GM12873 (cell line): ENCODE measurements at regions not wholly inside any gene's neighbourhood (a gene's known extent, or its start where the extent isn't known, plus 50 kb on each side); places are given as distances from the start of the nearest gene placed in this dataset.

Experiments
- CTCF ChIP-seq: IDR thresholded peaks from 2 replicates; pipeline ENCODE4 v1.5.1; 2012; ENCODE audit warnings: low read depth, mild to moderate bottlenecking, moderate library complexity, low read length, control low read depth; ENCODE audit not compliant: insufficient read depth; ENCODE audit errors: missing control alignments

- no peak for TF ChIP-seq CTCF
Observed at GRCh38 chr10:42996588-42996987, 80.3 kb upstream of the RET start.

- TF ChIP-seq CTCF, result no peak
Observed at GRCh38 chr10:42997151-42997848, 79.6 kb upstream of the RET start.

GRCh38 chr10:42997849-42998165 lies 79.1 kb upstream of the RET start:
- no peak for TF ChIP-seq CTCF

- TF ChIP-seq CTCF, result no peak
Observed at GRCh38 chr10:42998481-42999384, 78.1 kb upstream of the RET start.

- TF ChIP-seq CTCF, result no peak
Observed at GRCh38 chr10:42999385-43000020, 77.4 kb upstream of the RET start.

- TF ChIP-seq CTCF, result no peak
Observed at GRCh38 chr10:43000021-43000411, 76.9 kb upstream of the RET start.
